Large intestine (tissue), 3 donors: ENCODE measurements at regions not wholly inside any gene's neighbourhood (a gene's known extent, or its start where the extent isn't known, plus 50 kb on each side); places are given as distances from the start of the nearest gene placed in this dataset.

Experiments used
- DNase-seq, 2 donors: peaks; one replicate each; pipeline versions ENCODE4 v3.0.0 to v3.0.0-alpha.2; 2013
- H3K27ac ChIP-seq: one replicate; pipeline ENCODE4 v1.5.1; 2013; ENCODE audit warnings: low read length
- H3K27me3 ChIP-seq: 2 replicates; pipeline ENCODE4 v1.6.1; 2013; ENCODE audit warnings: low read length; ENCODE audit not compliant: control insufficient read depth, insufficient read depth
- H3K36me3 ChIP-seq: 2 replicates; pipeline ENCODE4 v1.6.1; 2013; ENCODE audit warnings: low read length; ENCODE audit not compliant: control insufficient read depth, insufficient read depth
- H3K4me1 ChIP-seq: one replicate; pipeline ENCODE4 v1.6.1; 2013; ENCODE audit warnings: low read length; ENCODE audit not compliant: control insufficient read depth, insufficient read depth
- H3K4me3 ChIP-seq: one replicate; pipeline ENCODE4 v1.5.1; 2013; ENCODE audit warnings: low read length
- H3K9me3 ChIP-seq: one replicate; pipeline ENCODE4 v1.6.1; 2013; ENCODE audit warnings: mild to moderate bottlenecking, low read depth, low read length, moderate library complexity; ENCODE audit not compliant: control insufficient read depth
- WGBS: methylation state at CpG from one replicate; pipeline ENCODE4 v1.1.5; 2013; ENCODE audit warnings: low lambda C conversion rate; ENCODE audit not compliant: insufficient coverage; 5-methylcytosine and 5-hydroxymethylcytosine counted together

GRCh38 chr10:106132956-106133355 lies 1031.5 kb downstream of the SORCS1 start:
- Histone ChIP-seq H3K4me3 (no peak overlapping the region), H3K9me3 (no peaks in the 10 kb centered on the region), H3K27me3 (no peaks in the 10 kb centered on the region), H3K4me1 (no peaks in the 10 kb centered on the region), H3K27ac (no peak overlapping the region), H3K36me3 (no peaks in the 10 kb centered on the region)
- no peak for DNase-seq
- 0% methylated on average over 1 of the region's 3 CpGs for WGBS

DNA sequence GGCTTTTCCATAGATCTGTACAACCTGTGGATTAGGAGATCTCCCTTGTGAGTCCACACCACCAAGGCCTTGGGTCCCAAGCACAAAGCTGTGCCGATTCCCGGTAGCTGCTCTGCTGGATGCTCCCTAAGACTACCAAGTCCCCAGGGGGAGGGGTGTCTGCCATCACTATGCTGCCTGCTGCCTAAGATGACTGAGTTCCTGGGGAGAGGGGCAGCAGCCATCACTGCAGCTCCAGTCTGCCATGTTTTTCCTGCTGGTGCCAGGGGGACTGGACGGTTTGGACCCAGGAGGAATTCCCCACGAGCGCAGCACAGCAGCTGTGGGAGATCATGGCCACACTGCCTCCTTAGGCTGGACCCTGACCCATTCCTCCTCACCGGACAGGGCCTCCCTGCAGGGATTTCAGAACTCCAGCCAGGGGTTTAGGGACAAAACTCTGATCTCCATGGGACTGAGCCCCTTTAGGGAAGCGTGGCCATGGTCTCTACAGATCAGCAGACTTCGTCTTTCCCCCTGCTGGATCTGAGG lies 1049.8 kb downstream of the SORCS1 start:
- Histone ChIP-seq H3K27ac (no peak overlapping the region), H3K9me3 (no peaks in the 10 kb centered on the region), H3K36me3 (no peaks in the 10 kb centered on the region), H3K4me1 (no peaks in the 10 kb centered on the region), H3K27me3 (no peaks in the 10 kb centered on the region), H3K4me3 (no peak overlapping the region)
- no peak for DNase-seq
- WGBS: no CpG with 5 or more reads among the region's 8 CpGs

DNA sequence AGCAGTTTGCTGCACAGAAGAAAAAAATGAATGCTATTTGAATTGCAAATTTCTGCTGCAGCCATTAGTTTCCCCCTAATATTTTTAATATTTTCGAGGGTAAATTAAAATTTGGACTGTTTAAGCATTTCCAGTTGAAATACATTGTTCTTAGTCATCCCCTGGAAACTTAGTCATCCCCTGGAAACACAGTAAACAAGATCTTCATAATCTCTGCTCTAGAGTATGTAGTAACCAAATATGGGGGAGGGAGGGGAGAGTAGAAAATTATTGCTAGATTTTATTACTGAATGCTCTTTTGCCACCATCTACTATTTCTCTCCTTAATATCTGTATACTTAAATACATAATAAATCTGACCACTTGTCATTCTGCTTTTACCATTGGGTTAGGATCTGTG lies 1053.3 kb downstream of the SORCS1 start:
- Histone ChIP-seq H3K36me3 (no peaks in the 10 kb centered on the region), H3K4me3 (no peak overlapping the region), H3K27ac (no peak overlapping the region), H3K4me1 (no peaks in the 10 kb centered on the region), H3K9me3 (no peaks in the 10 kb centered on the region), H3K27me3 (no peaks in the 10 kb centered on the region)
- no CpG with 5 or more reads among the region's 1 CpG for WGBS
- DNase-seq: no peak

GRCh38 chr10:106107706-106108105 lies 1056.8 kb downstream of the SORCS1 start:
- Histone ChIP-seq H3K4me3 (no peak overlapping the region), H3K9me3 (no peaks in the 10 kb centered on the region), H3K4me1 (no peaks in the 10 kb centered on the region), H3K27me3 (no peaks in the 10 kb centered on the region), H3K36me3 (no peaks in the 10 kb centered on the region), H3K27ac (no peak overlapping the region)
- DNase-seq: no peak

- Histone ChIP-seq H3K4me3 (no peak overlapping the region), H3K9me3 (no peaks in the 10 kb centered on the region), H3K27ac (no peak overlapping the region), H3K36me3 (no peaks in the 10 kb centered on the region), H3K4me1 (no peaks in the 10 kb centered on the region), H3K27me3 (no peaks in the 10 kb centered on the region)
- no CpG with 5 or more reads among the region's 2 CpGs for WGBS
- no peak for DNase-seq
Observed at GRCh38 chr10:106106114-106106513, 1058.4 kb downstream of the SORCS1 start.

DNA sequence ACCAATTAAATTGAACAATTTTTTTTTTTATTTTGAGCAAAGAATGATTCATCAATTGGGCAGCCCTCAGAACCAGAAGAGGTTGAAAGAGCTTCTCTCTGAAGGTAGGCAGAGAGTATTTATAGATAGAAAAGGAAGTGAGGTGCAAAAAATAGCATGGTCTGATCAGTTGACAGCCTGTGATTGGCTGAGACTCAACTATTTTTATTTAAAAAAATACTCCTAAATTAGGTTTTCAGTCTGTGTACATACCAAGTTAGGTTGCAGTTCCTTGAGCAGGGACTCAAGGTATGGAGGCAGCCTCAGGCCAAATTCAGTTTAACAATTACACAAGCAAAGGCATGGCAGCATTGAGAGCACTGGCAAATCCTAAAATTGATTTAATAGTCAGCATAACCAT lies 1074.7 kb downstream of the SORCS1 start:
- Histone ChIP-seq H3K4me1 (no peaks in the 10 kb centered on the region), H3K27me3 (no peaks in the 10 kb centered on the region), H3K9me3 (no peaks in the 10 kb centered on the region), H3K4me3 (no peak overlapping the region), H3K27ac (no peak overlapping the region), H3K36me3 (no peaks in the 10 kb centered on the region)
- DNase-seq: no peak

GRCh38 chr10:106086391-106086790 lies 1078.1 kb downstream of the SORCS1 start:
- no peak for DNase-seq
- H3K4me1 ChIP-seq: no peaks in the 10 kb centered on the region
- H3K36me3 ChIP-seq: no peaks in the 10 kb centered on the region
- H3K27ac ChIP-seq: no peak overlapping the region
- WGBS: no CpG with 5 or more reads among the region's 1 CpG
- no peak overlapping the region for H3K4me3 ChIP-seq
- H3K9me3 ChIP-seq: no peaks in the 10 kb centered on the region
- H3K27me3 ChIP-seq: no peaks in the 10 kb centered on the region

DNA sequence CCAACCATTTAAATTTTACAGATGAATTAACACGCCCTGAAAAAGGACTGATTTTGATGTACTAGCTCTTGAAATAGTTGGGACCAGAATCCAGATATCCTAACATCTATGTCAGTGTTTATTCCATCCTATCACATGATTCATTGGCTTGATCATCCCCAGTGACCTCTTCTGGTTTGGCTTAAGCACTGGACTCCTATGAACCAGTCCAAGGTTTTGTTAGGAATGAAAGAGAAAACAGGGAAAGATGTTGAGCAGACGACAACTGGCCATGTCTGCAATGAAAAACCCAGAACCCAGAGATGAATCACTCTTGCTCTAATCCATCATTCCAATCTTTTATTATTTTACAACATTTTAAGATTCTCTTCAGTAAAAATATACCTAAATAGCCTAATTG lies 1080.9 kb downstream of the SORCS1 start:
- DNase-seq: no peak
- Histone ChIP-seq H3K36me3 (no peaks in the 10 kb centered on the region), H3K9me3 (no peaks in the 10 kb centered on the region), H3K4me3 (no peak overlapping the region), H3K27ac (no peak overlapping the region), H3K27me3 (no peaks in the 10 kb centered on the region), H3K4me1 (no peaks in the 10 kb centered on the region)
- WGBS: 80% methylated on average over 1 of the region's 2 CpGs

- H3K27ac ChIP-seq: no peak overlapping the region
- H3K4me3 ChIP-seq: no peak overlapping the region
- no peaks in the 10 kb centered on the region for H3K27me3 ChIP-seq
- H3K36me3 ChIP-seq: no peaks in the 10 kb centered on the region
- no peak for DNase-seq
- no peaks in the 10 kb centered on the region for H3K4me1 ChIP-seq
- WGBS: 100% methylated on average over 1 of the region's 3 CpGs
- no peaks in the 10 kb centered on the region for H3K9me3 ChIP-seq
Observed at GRCh38 chr10:106082865-106083264, 1081.6 kb downstream of the SORCS1 start.

DNA sequence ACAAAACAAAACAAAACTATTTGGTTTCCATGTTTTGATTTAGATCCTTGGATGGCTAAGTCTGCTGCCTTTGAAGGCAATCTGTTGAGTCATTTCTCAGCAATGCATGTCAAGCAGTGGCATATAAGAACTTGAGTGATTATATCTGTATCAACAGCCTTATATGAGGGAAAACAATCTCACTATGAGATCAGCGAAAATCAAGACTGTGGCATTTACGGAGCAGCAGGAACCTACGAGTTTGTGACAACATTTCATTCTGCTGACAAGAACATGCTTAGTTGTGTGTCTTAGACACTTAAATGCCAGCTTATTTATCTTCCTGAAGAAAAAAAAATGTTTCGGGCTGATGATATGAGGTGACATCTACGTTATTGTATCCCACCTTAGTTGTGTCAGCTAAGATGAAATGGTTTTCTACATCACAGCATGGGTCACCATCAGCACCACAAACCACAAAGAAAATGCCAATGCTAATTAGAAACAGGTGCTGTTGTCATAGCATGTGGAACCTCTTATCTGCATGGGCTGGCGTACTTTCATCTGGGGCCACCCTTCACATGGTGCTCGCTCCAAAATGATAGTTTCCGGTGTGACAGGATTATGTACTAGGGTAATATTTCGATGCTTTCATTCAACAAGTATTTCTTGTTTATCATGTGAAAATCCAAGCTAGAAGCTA lies 1085.5 kb downstream of the SORCS1 start:
- no peak for DNase-seq
- Histone ChIP-seq H3K4me3 (no peak overlapping the region), H3K27me3 (no peaks in the 10 kb centered on the region), H3K9me3 (no peaks in the 10 kb centered on the region), H3K27ac (no peak overlapping the region), H3K36me3 (no peaks in the 10 kb centered on the region), H3K4me1 (no peaks in the 10 kb centered on the region)
- 100% methylated on average over 1 of the region's 9 CpGs for WGBS

- H3K27ac ChIP-seq: no peak overlapping the region
- no peaks in the 10 kb centered on the region for H3K36me3 ChIP-seq
- no peak overlapping the region for H3K4me3 ChIP-seq
- no peaks in the 10 kb centered on the region for H3K4me1 ChIP-seq
- no peaks in the 10 kb centered on the region for H3K27me3 ChIP-seq
- no peak for DNase-seq
- no peaks in the 10 kb centered on the region for H3K9me3 ChIP-seq
Observed at GRCh38 chr10:106076496-106076895, 1088.0 kb downstream of the SORCS1 start.
